Lower leg skin (tissue), 3 donors: ENCODE measurements at regions not wholly inside any gene's neighbourhood (a gene's known extent, or its start where the extent isn't known, plus 50 kb on each side); places are given as distances from the start of the nearest gene placed in this dataset.

Experiments used
- POLR2A ChIP-seq, 2 donors: fragments of 450-650 bp; IDR thresholded peaks; one replicate each; pipeline ENCODE4 v1.6.1; 2016 to 2017; ENCODE audit warnings: antibody characterized with exemption in 2 of 2, mild to moderate bottlenecking in 1 of 2, moderate library complexity in 1 of 2
- TF ChIP-seq, protein P1 (sequence below), 3 donors: fragments of 450-650 bp; IDR thresholded peaks; one replicate each; pipeline ENCODE4 v1.5.1; 2016; ENCODE audit warnings: antibody characterized with exemption in 3 of 3, mild to moderate bottlenecking in 3 of 3, moderate library complexity in 2 of 3

DNA sequence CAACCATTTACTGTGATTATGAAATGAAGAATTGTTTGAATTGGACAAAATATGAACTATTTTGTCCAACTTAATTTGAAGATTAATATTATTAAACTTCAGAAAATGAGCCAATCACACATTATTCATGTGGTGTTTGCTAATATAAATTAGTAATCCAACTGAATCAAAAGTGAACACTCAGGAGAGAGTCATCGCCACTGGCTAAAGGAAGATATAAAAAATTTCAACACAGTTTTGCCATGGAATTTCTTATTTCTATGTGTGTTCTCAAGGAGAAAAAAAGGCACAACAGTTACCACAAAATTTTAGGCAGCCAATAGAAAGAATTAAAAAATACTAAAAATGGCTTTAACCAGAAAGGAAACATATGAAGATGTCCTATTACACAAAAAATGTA, 2683.8 kb downstream of the PCDH9 start:
- TF ChIP-seq, protein P1, sequence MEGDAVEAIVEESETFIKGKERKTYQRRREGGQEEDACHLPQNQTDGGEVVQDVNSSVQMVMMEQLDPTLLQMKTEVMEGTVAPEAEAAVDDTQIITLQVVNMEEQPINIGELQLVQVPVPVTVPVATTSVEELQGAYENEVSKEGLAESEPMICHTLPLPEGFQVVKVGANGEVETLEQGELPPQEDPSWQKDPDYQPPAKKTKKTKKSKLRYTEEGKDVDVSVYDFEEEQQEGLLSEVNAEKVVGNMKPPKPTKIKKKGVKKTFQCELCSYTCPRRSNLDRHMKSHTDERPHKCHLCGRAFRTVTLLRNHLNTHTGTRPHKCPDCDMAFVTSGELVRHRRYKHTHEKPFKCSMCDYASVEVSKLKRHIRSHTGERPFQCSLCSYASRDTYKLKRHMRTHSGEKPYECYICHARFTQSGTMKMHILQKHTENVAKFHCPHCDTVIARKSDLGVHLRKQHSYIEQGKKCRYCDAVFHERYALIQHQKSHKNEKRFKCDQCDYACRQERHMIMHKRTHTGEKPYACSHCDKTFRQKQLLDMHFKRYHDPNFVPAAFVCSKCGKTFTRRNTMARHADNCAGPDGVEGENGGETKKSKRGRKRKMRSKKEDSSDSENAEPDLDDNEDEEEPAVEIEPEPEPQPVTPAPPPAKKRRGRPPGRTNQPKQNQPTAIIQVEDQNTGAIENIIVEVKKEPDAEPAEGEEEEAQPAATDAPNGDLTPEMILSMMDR (IDR thresholded peaks at IDR 0.05) = no peak
- no peak for TF ChIP-seq POLR2A (IDR thresholded peaks at IDR 0.05)
